GM18870 (cell line): ENCODE measurements at regions not wholly inside any gene's neighbourhood (a gene's known extent, or its start where the extent isn't known, plus 50 kb on each side); places are given as distances from the start of the nearest gene placed in this dataset.

ENCODE experiments used
- ATAC-seq: cut with Tn5 transposase; IDR thresholded peaks from one replicate; pipeline ENCODE4 v1.9.1; 2021; ENCODE audit warnings: moderate library complexity; ENCODE audit not compliant: unreplicated experiment

GRCh38 chr9:14433351-14434157, 119.6 kb upstream of the NFIB start:
- ATAC-seq: no peak

DNA sequence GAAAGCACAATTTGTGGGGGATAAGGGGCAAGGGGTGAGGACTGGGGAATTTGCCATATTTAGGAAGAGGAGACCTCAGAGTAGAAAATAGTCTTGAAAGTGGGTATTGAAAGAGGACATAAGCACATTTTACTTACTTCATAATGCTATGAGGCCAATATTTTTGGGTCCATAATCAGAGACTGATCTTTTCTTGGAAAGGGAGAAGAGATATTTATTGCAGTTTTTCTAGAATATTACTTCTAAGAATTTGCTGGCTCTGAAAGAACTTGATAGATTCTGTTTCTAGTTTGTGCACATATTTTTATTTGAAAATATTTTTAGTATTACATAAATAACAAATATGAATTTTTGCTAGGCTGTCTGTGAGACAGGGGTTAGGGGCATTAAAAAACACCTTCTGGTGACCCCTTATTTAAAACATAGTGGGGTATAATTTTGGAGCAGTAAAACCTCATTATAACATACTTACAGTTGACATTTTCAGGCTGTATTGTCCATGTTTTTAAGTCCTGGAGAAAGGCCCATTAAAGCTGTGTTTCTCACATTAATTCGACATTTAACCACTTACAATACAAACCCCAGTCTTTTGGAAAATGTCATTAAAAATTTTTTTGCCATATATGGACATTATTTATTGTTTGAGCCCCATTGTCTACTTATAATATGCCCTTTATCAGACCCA, 118.9 kb upstream of the NFIB start:
- ATAC-seq: no peak

GRCh38 chr9:14428781-14429230, 114.9 kb upstream of the NFIB start:
- no peak for ATAC-seq

- ATAC-seq: no peak
Measured at GRCh38 chr9:14427419-14427818, 113.5 kb upstream of the NFIB start.

- ATAC-seq: no peak
Measured at GRCh38 chr9:14424983-14425382, 111.0 kb upstream of the NFIB start.

DNA sequence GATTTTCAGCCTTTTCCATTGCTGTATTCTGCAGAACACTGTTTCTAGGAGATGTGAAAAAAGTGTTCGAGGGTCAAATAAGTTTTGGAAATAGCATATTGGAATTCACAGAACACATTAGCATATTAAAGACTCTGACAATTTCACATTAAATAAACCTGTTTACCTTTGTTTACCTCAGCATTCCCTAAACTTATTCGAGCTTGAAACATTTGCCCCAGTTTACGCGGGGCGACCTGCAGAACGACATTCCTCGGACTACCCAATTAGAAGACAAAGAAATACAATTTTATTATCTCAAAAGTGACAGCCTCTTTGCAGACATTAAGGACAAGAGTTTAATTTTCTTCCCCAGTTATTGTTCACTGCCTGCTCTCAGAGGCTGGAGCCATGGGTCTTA, 110.3 kb upstream of the NFIB start:
- ATAC-seq: no peak

DNA sequence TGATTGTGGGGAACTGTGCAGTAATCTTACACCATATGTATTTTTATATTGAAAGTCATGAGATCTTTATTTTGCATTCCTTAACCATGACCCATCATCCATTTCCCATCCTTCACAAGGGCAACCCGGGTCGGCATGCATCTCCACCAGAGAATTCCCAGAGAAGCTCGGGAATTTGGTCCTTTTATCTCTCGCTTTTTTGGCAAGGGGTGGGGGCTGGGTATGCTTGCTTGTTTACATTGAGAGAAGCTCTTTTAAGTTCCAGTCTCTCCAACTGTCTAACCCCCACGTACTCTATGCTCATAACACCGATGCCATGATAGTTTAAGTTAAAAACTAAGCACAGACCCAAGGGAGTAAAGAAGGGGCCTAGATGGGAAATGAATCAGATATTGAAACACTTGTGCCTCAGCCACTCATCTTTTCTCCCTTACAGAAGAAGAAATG, 109.9 kb upstream of the NFIB start:
- no peak for ATAC-seq

DNA sequence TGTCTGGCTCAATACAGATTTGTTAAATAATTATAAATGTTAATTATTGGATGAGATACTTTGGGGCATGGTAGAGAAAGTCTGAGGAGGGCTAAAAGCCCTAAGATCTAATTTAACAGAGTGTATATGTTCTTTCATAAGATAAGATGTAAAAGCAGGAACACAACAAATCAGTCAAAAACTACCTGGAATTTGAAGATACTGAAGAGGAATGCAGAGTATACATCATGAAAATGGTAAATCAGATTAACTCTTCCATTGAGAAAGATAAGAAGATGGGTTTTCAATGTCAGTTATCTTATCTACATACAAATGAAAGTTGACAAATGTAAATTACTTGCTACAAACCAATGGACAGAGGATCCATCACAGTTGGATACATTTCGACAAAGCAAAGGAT, 107.3 kb upstream of the NFIB start:
- ATAC-seq: no peak

- no peak for ATAC-seq
Measured at GRCh38 chr9:14418941-14419937, 105.3 kb upstream of the NFIB start.

DNA sequence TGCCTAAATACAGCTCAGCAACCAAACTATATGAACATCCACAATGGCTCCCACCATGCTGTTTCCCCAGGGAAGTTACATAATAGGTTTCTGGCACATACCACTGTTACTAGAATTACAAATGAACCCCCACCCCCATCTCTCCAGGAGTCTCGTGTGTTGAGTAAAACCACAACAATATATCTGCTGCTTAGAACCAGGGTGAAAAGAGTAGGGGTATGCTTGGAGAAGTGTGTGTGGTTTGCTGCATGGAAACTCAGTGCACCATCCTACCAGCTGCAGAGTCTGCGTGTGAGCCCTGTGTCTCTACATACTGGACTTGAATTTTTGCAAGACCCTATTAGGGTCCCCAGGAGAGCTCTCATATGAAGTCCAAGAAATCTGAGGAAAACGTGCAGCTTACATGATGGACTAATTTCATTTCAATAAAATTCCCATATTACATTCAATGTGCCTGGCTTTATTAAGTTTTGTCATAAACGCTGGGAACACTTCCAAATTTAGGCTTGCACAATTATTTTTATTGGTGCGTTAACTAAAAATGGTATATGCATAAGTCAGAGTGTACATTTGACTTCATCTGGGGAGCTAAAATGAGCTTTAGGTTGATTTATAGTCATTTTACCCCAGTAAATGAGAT, 104.5 kb upstream of the NFIB start:
- ATAC-seq: no peak

GRCh38 chr9:14417237-14417636, 103.3 kb upstream of the NFIB start:
- no peak for ATAC-seq

DNA sequence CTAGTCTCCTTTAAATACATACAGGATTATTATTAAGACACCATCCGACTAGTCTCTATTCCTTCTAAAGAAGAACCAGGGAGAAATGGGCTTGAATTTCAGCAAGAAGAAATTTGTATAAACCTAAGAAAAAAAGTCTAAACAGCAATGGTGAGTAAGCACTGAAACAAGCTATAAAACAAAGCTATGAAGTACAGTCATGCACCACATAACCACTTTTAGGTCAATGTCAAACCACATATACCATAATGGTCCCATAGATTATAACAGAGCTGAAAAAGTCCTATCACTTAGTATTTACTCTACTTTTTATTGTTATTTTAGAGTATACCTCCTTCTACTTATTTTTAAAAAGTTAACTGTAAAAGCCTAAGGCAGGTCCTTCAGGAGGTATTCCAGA, 102.0 kb upstream of the NFIB start:
- ATAC-seq: no peak

DNA sequence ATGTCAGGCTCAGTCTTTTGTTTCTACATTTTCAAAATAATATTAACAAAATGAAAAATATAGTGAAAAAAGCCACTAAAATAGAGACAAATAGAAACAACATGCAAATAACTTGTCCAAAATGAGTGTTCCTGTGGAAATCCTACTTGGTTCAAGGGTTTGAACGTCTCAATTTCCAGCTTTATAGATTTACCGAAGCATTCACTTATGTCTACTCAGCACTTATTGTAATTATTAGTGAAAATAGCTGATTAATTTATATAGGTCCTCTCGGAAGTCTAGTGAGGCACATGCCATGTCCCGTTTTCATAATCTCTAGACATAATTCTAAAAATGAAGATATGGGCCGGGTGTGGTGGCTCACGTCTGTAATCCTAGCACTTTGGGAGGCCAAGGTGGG, 99.9 kb upstream of the NFIB start:
- no peak for ATAC-seq

DNA sequence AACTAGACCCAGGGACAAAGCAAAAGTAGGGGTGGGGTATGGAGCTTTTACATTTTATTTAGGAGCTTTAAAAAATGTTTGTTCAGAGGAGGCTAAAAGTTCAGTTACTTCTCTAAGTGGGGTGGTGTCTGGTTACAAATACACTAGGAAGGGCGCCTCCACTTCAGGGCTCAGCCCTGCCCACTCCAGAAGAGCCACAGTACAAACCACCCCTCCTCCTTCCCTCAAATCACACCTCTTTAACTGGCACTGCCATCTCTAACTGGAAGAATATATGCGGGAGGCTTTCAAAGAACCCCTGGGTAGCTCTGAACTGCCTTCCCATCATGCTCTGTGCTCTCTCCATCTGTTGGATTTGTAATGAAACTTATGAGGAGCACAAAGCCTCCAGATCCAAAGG, 98.8 kb upstream of the NFIB start:
- no peak for ATAC-seq

DNA sequence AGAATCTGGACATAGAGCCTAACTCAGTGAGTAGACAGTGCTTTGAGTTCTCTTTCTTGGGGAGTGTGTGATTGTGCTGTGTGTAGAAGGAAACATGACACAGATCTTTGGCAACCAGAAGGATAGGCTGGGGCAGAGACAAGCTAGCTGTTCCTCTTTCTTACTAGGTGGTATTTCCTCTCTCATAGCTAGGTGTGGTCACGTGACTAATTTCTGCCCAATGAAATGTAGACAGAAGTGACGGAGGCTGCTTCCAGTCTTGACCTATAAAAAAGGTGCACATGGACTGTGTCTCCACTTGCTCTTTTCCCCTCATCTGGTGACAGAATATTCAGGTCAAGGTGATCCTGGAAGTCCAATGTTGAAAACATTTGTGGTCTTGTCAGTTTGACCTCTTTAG, 92.5 kb upstream of the NFIB start:
- no peak for ATAC-seq

DNA sequence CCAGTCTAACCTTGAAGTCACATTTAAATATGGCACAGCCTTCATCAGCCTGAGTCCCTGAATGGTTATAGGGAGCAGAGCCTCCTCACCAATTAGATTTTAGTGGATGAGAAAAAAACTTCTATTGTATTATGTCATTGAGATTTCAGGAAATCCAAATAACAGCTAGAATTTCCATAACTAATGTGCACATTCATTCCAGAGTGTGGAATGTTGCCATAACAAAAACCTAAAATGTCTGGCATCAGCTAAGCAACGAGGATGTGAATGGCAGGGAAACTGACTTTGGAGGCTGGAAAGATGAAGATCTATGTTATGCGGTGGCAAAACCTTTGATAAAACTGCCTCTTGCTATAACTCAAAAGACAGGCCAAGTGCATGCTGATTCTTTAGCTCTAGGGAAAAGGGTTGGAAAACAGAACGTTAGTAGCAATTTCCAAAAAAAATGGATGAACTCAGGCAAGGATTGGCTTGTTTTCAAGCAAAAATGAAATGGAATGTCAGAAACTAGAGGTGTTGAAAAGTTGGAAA, 91.3 kb upstream of the NFIB start:
- no peak for ATAC-seq

DNA sequence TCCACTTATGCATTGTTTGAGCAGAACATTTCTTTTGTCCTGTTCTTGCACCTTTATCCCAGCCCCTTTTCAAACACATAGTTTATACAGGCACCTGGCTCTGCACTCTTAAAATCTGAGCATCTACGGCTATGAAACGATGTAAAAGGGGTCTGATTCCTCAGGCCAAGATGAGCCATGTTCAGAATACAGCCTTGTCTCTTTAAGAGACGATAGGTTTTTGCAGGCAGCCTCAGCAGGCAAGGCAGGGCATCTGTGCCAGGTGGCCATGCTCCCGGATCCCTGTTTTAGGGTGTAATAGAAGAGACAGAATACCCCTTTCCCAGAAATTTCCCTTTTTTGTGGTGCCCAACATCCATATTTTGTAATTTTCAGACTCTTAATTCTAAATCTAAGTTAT, 89.1 kb upstream of the NFIB start:
- ATAC-seq: no peak

DNA sequence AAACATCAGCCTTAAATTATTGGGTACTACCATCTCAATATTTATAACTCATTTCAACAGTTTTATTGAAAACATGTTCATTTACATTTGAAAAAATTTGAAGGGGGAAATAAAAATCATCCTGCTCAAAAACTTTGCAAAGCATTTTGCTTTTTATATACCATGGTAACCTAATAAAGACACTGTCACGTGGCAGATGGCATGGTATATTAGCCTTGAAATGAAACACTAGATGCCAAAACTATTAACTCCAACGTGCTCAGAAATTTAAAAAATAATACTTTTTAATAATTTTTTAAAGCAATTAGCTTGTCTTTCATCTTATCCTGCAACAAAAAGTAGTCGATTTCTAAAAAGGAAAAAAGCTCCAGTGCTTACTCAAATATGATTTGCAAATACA, 88.6 kb upstream of the NFIB start:
- ATAC-seq: no peak

- ATAC-seq: no peak
Measured at GRCh38 chr9:14401911-14402310, 88.0 kb upstream of the NFIB start.

DNA sequence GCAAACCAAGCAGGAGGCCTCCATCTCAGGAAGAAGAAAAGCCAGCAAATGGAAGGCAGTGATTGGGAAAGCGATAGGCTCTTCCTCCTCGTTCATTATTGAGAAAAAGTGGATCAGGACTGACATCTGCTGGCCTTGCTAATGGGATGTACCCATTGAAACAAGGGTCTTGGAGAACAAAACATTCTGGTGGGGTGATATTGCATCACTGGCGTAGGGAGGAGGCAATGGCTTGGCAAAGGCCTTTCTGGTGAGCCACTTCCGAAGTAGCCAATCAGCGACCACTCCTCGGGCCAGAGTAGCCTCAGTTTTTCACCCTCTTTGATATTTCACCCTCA, 86.7 kb upstream of the NFIB start:
- no peak for ATAC-seq
